Lower lobe of right lung (tissue), 2 donors: ENCODE measurements at regions not wholly inside any gene's neighbourhood (a gene's known extent, or its start where the extent isn't known, plus 50 kb on each side); places are given as distances from the start of the nearest gene placed in this dataset.

Experiments
- ATAC-seq, 2 donors: fragments of 200-7000 bp; cut with Tn5 transposase; one replicate each; pipeline ENCODE4 v1.9.1; 2020 to 2022; ENCODE audit warnings: mild to moderate bottlenecking in 2 of 2, moderate library complexity in 2 of 2
- DNase-seq: peaks from one replicate; pipeline ENCODE4 v3.0.0-alpha.2; 2020
- H3K27ac ChIP-seq: fragments of 200-600 bp; one replicate; pipeline ENCODE4 v1.8.0; 2022
- H3K27me3 ChIP-seq: fragments of 200-600 bp; one replicate; pipeline ENCODE4 v1.8.0; 2022; ENCODE audit warnings: low read depth
- H3K36me3 ChIP-seq: fragments of 200-600 bp; one replicate; pipeline ENCODE4 v1.8.0; 2022; ENCODE audit warnings: mild to moderate bottlenecking
- H3K4me1 ChIP-seq: fragments of 200-600 bp; one replicate; pipeline ENCODE4 v1.8.0; 2022
- H3K4me3 ChIP-seq: fragments of 200-600 bp; one replicate; pipeline ENCODE4 v1.8.0; 2022; ENCODE audit warnings: mild to moderate bottlenecking
- H3K9me3 ChIP-seq: fragments of 200-600 bp; one replicate; pipeline ENCODE4 v1.8.0; 2022
- intact Hi-C: fragments of 100-400 bp; cut with DNase I; formaldehyde crosslinking; loops from one replicate; pipeline ENCODE4 v1.11.0; 2022
- TF ChIP-seq, protein P1 (sequence below): fragments of 200-600 bp; IDR thresholded peaks from one replicate; pipeline ENCODE4 v1.8.0; 2022; ENCODE audit warnings: antibody characterized with exemption, mild to moderate bottlenecking
- donor health status: DM: no; HTN: yes; CAD: no; lungs with severe emphysema.

DNA sequence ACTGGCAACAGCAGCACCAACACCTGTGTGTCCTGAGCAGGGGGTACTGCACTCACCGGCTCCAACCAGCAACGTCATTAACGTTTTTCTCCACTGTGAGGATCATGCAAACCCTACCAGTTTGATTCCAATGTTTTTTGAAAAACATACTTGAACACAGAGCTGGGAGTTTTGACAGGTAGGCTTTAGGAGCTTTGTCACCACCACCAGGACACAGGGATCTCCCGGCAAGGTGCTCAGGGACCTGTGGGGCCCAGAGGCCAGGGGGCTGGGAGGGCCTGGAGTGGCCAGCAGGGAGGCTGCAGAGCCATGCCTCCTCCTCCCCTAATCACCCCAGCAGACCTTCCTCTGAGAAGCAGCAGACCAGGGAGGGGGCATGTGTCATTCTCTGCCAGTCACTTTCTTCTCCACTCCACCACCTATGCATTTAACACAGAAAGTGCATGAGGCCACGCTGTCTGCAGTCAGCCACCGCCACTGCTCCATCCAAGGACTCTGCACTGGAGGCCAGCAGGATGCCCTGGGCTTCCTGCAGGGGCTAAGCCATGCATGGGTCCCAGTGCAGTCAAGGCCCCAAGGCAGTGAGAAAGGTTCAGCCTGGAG is 768.2 kb downstream of the KCNJ18 start:
- ATAC-seq, result no peak
- no peak for DNase-seq
- Histone ChIP-seq H3K36me3 (no peaks in the 10 kb centered on the region), H3K9me3 (no peaks in the 10 kb centered on the region), H3K4me1 (no peaks in the 10 kb centered on the region), H3K27ac (no peak overlapping the region), H3K4me3 (no peak overlapping the region), H3K27me3 (no peaks in the 10 kb centered on the region)
- TF ChIP-seq, protein P1, sequence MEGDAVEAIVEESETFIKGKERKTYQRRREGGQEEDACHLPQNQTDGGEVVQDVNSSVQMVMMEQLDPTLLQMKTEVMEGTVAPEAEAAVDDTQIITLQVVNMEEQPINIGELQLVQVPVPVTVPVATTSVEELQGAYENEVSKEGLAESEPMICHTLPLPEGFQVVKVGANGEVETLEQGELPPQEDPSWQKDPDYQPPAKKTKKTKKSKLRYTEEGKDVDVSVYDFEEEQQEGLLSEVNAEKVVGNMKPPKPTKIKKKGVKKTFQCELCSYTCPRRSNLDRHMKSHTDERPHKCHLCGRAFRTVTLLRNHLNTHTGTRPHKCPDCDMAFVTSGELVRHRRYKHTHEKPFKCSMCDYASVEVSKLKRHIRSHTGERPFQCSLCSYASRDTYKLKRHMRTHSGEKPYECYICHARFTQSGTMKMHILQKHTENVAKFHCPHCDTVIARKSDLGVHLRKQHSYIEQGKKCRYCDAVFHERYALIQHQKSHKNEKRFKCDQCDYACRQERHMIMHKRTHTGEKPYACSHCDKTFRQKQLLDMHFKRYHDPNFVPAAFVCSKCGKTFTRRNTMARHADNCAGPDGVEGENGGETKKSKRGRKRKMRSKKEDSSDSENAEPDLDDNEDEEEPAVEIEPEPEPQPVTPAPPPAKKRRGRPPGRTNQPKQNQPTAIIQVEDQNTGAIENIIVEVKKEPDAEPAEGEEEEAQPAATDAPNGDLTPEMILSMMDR, result no peak
- intact Hi-C loops, result no loop called here

DNA sequence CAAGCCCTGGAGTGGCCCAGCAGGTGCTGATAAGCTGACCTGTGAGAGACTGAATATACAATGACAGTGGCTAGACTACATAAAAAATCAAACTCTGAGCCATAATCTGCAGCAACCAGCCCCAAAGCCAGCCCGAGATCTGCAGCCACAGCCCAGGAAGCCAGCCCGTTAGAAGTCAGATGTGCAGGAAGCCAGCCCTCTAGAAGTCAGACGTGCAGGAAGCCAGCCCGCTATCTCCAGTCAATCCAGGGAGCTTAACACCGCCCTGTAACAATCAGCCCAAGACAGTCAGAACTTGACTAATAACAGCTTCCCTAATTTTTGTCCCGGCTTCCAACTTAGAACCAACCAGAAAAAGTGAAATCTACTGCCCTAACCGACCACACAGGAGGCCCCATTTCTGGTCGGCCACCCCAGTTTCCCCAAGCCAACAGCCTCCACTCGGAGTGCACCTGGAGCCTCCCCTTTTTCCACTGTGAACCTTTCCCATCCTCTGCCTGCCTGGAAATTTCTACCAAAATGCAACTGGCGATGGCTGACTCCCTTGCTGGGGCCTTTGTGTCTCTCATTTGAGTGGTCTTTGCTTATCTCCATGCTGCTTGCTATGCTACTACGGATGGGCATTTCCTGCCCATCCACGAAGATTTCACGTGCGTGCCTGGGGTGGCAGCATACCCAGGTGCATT is 769.3 kb downstream of the KCNJ18 start:
- no peaks in the 10 kb centered on the region for H3K27me3 ChIP-seq
- H3K4me3 ChIP-seq, result no peak overlapping the region
- no peaks in the 10 kb centered on the region for H3K4me1 ChIP-seq
- DNase-seq, result no peak
- no peak for ATAC-seq
- TF ChIP-seq, protein P1, result no peak
- intact Hi-C loops, result no loop called here
- H3K9me3 ChIP-seq, result no peaks in the 10 kb centered on the region
- no peaks in the 10 kb centered on the region for H3K36me3 ChIP-seq
- H3K27ac ChIP-seq, result no peak overlapping the region

DNA sequence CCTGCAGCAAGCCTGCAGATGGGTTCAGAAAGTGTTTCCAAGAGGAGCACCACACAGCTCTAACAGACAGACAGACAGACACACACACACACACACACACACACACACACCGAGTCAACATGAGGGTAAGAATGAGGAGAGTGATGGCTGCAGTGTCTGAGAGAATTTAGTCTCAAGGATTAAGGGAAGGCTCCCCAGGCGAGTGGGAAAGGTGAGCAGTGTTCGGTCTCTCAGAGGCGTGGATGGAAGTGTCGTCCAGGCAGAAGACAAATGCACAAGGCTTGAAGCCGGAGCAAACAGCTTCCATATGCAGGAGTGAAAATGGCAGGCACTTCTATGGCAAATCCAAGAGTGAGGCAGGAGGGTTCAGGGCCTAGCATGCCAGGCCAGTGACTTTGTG is 770.1 kb downstream of the KCNJ18 start:
- Histone ChIP-seq H3K27me3 (no peaks in the 10 kb centered on the region), H3K4me3 (no peak overlapping the region), H3K27ac (no peak overlapping the region), H3K4me1 (no peaks in the 10 kb centered on the region), H3K9me3 (no peaks in the 10 kb centered on the region), H3K36me3 (no peaks in the 10 kb centered on the region)
- ATAC-seq (no peak), DNase-seq (no peak)
- intact Hi-C loops, result no loop called here
- TF ChIP-seq, protein P1, result no peak

DNA sequence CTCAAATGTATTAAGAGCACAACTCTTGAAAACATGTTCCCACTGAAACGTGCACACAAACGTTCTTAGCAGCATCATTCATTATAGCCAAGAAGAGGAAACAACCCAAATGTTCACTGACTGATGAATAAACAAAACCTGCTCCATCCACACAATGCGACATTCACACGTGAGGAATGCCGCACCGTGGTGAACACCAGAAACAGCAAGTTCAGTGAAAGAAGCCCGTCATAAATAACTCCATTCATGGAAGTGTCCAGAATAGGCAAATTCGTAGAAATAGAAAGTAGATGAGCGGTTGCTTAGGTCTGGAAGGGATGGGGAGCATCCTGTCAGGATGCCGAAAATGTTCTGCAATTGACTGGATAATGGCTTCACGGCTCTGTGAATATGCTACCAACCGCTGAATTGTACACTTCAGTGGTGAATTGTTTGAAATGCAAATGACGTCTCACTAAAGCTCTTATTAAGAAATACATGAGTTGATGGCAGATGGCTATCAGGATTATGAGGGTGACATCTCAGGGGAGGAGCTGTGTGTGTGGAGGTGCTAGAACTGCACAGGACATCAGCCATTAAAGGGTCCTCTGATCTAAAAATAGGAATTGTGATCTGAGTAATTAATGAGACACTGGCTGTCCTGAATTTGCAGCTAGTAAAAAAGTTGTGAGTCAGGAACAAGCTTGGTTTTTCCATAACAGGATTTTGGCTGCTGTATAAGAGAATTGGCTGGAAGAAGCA is 771.0 kb downstream of the KCNJ18 start:
- H3K27me3 ChIP-seq, result no peaks in the 10 kb centered on the region
- H3K4me1 ChIP-seq, result no peaks in the 10 kb centered on the region
- ATAC-seq (no peak), DNase-seq (no peak)
- no peak overlapping the region for H3K27ac ChIP-seq
- H3K36me3 ChIP-seq, result no peaks in the 10 kb centered on the region
- H3K4me3 ChIP-seq, result no peak overlapping the region
- intact Hi-C loops, result no loop called here
- H3K9me3 ChIP-seq, result no peaks in the 10 kb centered on the region
- TF ChIP-seq, protein P1, result no peak

DNA sequence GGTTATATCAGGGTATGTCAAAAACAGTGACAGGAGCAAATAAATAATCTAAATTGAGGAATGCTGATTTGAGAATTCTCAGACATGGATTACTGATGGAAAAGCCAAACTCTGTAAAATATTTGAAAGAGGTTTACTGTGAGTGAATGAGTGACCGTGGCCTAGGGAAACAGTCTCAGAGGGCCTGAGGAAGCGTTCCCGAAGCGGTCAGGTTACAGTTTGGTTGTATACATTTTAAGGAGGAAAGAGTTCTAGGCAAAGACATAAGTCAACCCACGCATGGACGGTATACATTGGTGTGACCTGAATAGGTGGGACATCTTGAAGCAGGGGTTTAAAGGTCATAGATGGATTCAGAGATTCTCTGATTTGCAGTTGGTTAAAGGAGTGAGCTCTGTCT is 771.7 kb downstream of the KCNJ18 start:
- Histone ChIP-seq H3K36me3 (no peaks in the 10 kb centered on the region), H3K4me3 (no peak overlapping the region), H3K4me1 (no peaks in the 10 kb centered on the region), H3K27ac (no peak overlapping the region), H3K27me3 (no peaks in the 10 kb centered on the region), H3K9me3 (no peaks in the 10 kb centered on the region)
- no peak for ATAC-seq
- intact Hi-C loops, result no loop called here
- DNase-seq, result no peak
- TF ChIP-seq, protein P1, result no peak
